ENCODE measurements at regions not wholly inside any gene's neighbourhood (a gene's known extent, or its start where the extent isn't known, plus 50 kb on each side); places are given as distances from the start of the nearest gene placed in this dataset.

GRCh38 chr2:236974148-236974547, 111.5 kb upstream of the COPS8 start:
- no peak for TF ChIP-seq CTCF (IDR thresholded peaks at IDR 0.05; ENCODE audit: low read depth, low read length)
- no peak for DNase-seq (ENCODE audit: extremely low read depth, low read depth)

- no peak for DNase-seq (ENCODE audit: extremely low read depth, low read depth)
- TF ChIP-seq CTCF (IDR thresholded peaks at IDR 0.05; ENCODE audit: low read depth, low read length): no peak
Observed at GRCh38 chr2:236974752-236975151, 110.9 kb upstream of the COPS8 start.

GRCh38 chr2:236975766-236976165, 109.9 kb upstream of the COPS8 start:
- no peak for DNase-seq (ENCODE audit: extremely low read depth, low read depth)
- TF ChIP-seq CTCF (IDR thresholded peaks at IDR 0.05; ENCODE audit: low read depth, low read length): no peak

GRCh38 chr2:236976266-236977062, 109.2 kb upstream of the COPS8 start:
- no peak for DNase-seq (ENCODE audit: extremely low read depth, low read depth)
- no peak for TF ChIP-seq CTCF (IDR thresholded peaks at IDR 0.05; ENCODE audit: low read depth, low read length)

GRCh38 chr2:236977063-236977851, 108.4 kb upstream of the COPS8 start:
- TF ChIP-seq CTCF (IDR thresholded peaks at IDR 0.05; ENCODE audit: low read depth, low read length): no peak
- DNase-seq (ENCODE audit: extremely low read depth, low read depth): no peak

GRCh38 chr2:236977852-236978398, 107.8 kb upstream of the COPS8 start:
- no peak for DNase-seq (ENCODE audit: extremely low read depth, low read depth)
- no peak for TF ChIP-seq CTCF (IDR thresholded peaks at IDR 0.05; ENCODE audit: low read depth, low read length)

- no peak for TF ChIP-seq CTCF (IDR thresholded peaks at IDR 0.05; ENCODE audit: low read depth, low read length)
- DNase-seq (ENCODE audit: extremely low read depth, low read depth): no peak
Observed at GRCh38 chr2:236979664-236980063, 106.0 kb upstream of the COPS8 start.

Data from AG09319 (cell line).